Mesothelial cell of epicardium (in vitro differentiated cells): ENCODE measurements at regions not wholly inside any gene's neighbourhood (a gene's known extent, or its start where the extent isn't known, plus 50 kb on each side); places are given as distances from the start of the nearest gene placed in this dataset.

ENCODE experiments used
- DNase-seq, 2 experiments: peaks; one replicate each; pipeline ENCODE4 v3.0.0; 2021; ENCODE audit warnings: low spot score in 2 of 2; ENCODE audit not compliant: unreplicated experiment in 2 of 2
- H3K27ac Mint-ChIP-seq: 2 replicates; pipeline ENCODE4 v1.8.0; 2021; ENCODE audit warnings: mixed read lengths
- H3K27me3 Mint-ChIP-seq: 2 replicates; pipeline ENCODE4 v1.8.0; 2021; ENCODE audit warnings: low read depth, mixed read lengths
- H3K36me3 Mint-ChIP-seq: 2 replicates; pipeline ENCODE4 v1.8.0; 2021; ENCODE audit warnings: mixed read lengths
- H3K4me1 Mint-ChIP-seq: 2 replicates; pipeline ENCODE4 v1.8.0; 2021; ENCODE audit warnings: mixed read lengths
- H3K4me3 Mint-ChIP-seq: 2 replicates; pipeline ENCODE4 v1.8.0; 2021; ENCODE audit warnings: mild to moderate bottlenecking, moderate library complexity, mixed read lengths
- H3K9me3 Mint-ChIP-seq: 2 replicates; pipeline ENCODE4 v1.8.0; 2021; ENCODE audit warnings: mixed read lengths
- TF ChIP-seq, protein P1 (sequence below): fragments of 200-600 bp; sonication (generic); IDR thresholded peaks from one replicate; pipeline ENCODE4 v1.5.0; 2021; ENCODE audit warnings: antibody characterized with exemption; ENCODE audit not compliant: unreplicated experiment

DNA sequence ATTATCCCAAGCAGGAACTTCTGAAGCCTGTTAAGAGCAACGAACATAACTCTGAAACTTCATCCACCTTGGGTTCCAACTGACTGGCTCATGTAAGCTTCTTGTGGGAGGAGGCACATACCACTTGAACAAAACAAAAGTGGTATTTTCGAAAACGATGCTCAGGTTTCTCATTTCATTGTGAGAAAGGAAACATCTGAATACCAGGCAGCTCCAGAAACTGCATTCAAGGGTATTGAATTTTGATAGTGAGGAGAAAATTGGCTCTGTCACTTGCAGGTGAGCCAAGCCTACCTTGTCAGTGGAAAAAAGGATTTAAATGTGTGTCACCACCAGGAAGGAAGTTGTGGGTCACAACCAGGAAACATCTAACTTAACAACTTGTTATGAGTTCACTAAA lies 218.1 kb upstream of the SATB1 start:
- H3K9me3 Mint-ChIP-seq: peaks cover 17% of the 10 kb centered on the region
- H3K27ac Mint-ChIP-seq: no peak overlapping the region
- TF ChIP-seq, protein P1, sequence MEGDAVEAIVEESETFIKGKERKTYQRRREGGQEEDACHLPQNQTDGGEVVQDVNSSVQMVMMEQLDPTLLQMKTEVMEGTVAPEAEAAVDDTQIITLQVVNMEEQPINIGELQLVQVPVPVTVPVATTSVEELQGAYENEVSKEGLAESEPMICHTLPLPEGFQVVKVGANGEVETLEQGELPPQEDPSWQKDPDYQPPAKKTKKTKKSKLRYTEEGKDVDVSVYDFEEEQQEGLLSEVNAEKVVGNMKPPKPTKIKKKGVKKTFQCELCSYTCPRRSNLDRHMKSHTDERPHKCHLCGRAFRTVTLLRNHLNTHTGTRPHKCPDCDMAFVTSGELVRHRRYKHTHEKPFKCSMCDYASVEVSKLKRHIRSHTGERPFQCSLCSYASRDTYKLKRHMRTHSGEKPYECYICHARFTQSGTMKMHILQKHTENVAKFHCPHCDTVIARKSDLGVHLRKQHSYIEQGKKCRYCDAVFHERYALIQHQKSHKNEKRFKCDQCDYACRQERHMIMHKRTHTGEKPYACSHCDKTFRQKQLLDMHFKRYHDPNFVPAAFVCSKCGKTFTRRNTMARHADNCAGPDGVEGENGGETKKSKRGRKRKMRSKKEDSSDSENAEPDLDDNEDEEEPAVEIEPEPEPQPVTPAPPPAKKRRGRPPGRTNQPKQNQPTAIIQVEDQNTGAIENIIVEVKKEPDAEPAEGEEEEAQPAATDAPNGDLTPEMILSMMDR: no peak
- H3K4me3 Mint-ChIP-seq: no peak overlapping the region
- no peaks in the 10 kb centered on the region for H3K4me1 Mint-ChIP-seq
- peaks cover 2% of the 10 kb centered on the region for H3K27me3 Mint-ChIP-seq
- no peak for DNase-seq
- H3K36me3 Mint-ChIP-seq: no peaks in the 10 kb centered on the region

- Mint-ChIP-seq H3K27ac (no peak overlapping the region), H3K36me3 (no peaks in the 10 kb centered on the region), H3K4me3 (no peak overlapping the region), H3K4me1 (no peaks in the 10 kb centered on the region), H3K9me3 (peaks cover 23% of the 10 kb centered on the region), H3K27me3 (no peaks in the 10 kb centered on the region)
- TF ChIP-seq, protein P1: no peak
- no peak for DNase-seq
Observed at GRCh38 chr3:18641916-18642315, 216.8 kb upstream of the SATB1 start.

GRCh38 chr3:18635215-18635614 lies 210.1 kb upstream of the SATB1 start:
- H3K9me3 Mint-ChIP-seq: peaks cover 21% of the 10 kb centered on the region
- no peak for DNase-seq
- H3K36me3 Mint-ChIP-seq: no peaks in the 10 kb centered on the region
- peak overlapping the region; percentile 56 for H3K27ac Mint-ChIP-seq
- H3K4me3 Mint-ChIP-seq: no peak overlapping the region
- no peaks in the 10 kb centered on the region for H3K27me3 Mint-ChIP-seq
- TF ChIP-seq, protein P1: no peak
- peaks cover 12% of the 10 kb centered on the region for H3K4me1 Mint-ChIP-seq

DNA sequence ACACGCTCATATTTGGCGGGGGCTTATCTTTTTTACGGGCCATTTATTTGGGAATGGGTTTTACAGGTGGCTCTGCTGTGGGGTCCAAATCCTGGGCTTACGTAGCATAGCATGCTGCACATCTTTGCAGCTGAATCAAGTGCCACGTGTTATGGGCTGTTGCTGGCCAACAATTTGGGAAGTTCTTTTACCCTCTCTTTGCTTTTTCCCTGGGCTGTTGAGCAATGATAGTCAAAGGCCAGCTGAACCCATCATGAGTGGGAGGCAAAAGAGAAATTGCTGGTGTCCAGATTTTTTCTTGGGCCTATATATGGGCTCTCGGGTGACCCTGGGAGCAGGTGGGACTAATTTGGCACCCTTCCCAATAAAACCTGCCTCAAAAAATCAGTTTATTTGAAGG lies 209.3 kb upstream of the SATB1 start:
- H3K4me3 Mint-ChIP-seq: no peak overlapping the region
- DNase-seq: no peak
- H3K4me1 Mint-ChIP-seq: peaks cover 12% of the 10 kb centered on the region
- TF ChIP-seq, protein P1: no peak
- H3K27ac Mint-ChIP-seq: no peak overlapping the region
- H3K36me3 Mint-ChIP-seq: no peaks in the 10 kb centered on the region
- no peaks in the 10 kb centered on the region for H3K27me3 Mint-ChIP-seq
- peaks cover 18% of the 10 kb centered on the region for H3K9me3 Mint-ChIP-seq

DNA sequence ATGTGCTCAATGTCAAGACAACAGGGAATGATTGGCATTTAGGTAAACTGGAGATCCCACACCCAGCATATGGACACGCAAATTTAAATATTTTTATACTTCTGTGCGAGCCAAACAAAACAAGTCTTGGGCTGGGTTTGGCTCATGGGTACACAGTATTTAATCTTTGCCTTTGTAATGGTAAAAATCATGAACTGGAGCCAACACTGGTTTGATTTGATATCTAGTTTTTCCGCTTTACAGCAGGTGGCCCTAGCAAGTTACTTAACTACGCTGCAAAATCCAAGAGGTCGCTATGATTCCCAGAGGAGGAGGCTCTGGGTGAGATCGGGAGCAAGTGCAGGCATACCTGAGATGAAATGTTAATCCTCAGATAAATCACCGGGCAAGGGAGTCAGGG lies 207.9 kb upstream of the SATB1 start:
- H3K27me3 Mint-ChIP-seq: no peaks in the 10 kb centered on the region
- H3K4me1 Mint-ChIP-seq: peaks cover 12% of the 10 kb centered on the region
- DNase-seq: no peak
- TF ChIP-seq, protein P1: no peak
- no peak overlapping the region for H3K27ac Mint-ChIP-seq
- H3K4me3 Mint-ChIP-seq: no peak overlapping the region
- no peaks in the 10 kb centered on the region for H3K36me3 Mint-ChIP-seq
- peaks cover 16% of the 10 kb centered on the region for H3K9me3 Mint-ChIP-seq

DNA sequence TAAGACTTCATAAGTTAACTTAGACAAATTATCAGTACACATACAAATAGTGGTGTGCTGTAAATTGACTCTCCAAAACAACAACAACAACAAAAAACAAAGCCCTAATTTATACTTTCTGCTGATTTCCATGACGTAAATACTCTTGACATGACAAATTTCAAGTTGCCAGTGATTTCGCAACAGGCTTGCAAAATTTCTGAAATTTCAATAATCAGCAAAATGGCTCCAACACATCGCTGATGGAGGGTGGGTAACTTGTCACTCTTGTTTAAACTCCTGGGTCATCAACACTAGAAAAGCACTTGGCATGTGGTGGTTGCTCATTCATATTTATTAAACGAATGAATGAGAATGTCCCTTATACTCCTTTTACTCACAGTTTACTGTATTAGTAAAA lies 205.2 kb upstream of the SATB1 start:
- TF ChIP-seq, protein P1: no peak
- no peak overlapping the region for H3K27ac Mint-ChIP-seq
- no peaks in the 10 kb centered on the region for H3K36me3 Mint-ChIP-seq
- DNase-seq: no peak
- H3K4me1 Mint-ChIP-seq: peaks cover 9% of the 10 kb centered on the region
- peaks cover 2% of the 10 kb centered on the region for H3K27me3 Mint-ChIP-seq
- peaks cover 18% of the 10 kb centered on the region for H3K9me3 Mint-ChIP-seq
- H3K4me3 Mint-ChIP-seq: no peak overlapping the region
